ENCODE measurements at regions not wholly inside any gene's neighbourhood (a gene's known extent, or its start where the extent isn't known, plus 50 kb on each side); places are given as distances from the start of the nearest gene placed in this dataset.
"Not testable (repeated sequence)": the region's sequence is repeated elsewhere in the genome, so short reads cannot be mapped to it uniquely, and the experiment has no call there.

DNA sequence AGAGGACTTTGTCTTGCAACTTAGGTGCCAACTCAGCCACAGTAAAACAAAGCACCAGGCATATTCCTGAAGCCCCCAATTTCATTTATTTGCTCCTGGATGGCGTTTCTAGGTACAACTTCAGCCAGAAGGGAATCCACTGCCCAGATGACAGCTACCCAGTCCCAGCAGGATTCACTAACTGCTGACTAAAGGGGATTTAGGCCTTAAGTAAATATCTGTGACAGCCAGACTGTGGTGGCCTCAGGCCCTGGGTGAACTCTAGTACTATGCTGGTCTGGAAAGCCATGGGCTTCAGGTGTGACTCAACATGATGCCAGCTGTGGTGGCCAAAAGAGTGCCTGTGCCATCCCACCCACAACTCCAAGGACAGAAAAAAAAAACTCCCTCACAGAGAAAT lies 396.1 kb upstream of the CCNG1 start:
- Mint-ChIP-seq H3K27ac (no peak overlapping the region), H3K27me3 (no peaks in the 10 kb centered on the region), H3K4me3 (no peak overlapping the region), H3K9me3 (peaks cover 3 to 12% (median 4%) of the 10 kb centered on the region in 3 donors), H3K4me1 (no peaks in the 10 kb centered on the region), H3K36me3 (no peaks in the 10 kb centered on the region)

DNA sequence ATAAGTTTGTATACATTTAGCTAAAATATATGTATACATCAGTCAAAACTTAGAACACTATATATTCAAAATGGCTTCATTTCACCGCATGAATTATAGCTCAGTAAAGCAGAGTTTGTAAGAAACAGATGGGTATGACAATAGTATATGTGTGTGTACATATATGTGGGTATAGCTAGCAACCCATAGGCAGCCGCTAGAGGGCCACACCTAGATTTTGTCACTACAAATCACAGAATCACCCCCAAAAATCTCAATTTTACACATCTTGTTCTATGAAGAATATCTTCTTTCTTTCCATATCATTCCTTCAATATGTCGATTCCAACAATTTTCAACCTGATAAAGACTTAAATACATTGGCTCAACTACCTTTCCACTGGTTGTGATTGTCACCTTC lies 357.8 kb upstream of the CCNG1 start:
- H3K27me3 Mint-ChIP-seq = no peaks in the 10 kb centered on the region

DNA sequence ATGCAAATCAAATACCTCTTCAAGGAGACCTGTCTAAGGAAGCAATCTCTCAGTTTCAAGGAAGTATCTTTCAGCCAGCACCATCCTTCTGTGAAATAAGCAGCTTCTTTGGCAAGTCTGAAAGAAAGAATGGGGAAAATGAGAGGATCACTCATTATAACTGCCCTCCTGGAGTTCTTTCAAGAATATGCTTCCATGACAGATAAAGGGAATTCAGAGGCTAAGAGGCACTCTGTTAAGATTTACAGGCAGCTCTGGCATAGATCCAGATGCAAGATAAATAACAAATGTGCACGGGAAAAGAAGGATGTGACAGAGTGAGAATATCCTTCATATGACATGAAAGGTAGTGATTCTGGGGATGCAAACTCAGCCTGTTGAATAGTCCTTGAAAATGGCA lies 348.2 kb upstream of the CCNG1 start:
- H3K27ac Mint-ChIP-seq = no peak overlapping the region
- H3K36me3 Mint-ChIP-seq = no peaks in the 10 kb centered on the region
- H3K4me3 Mint-ChIP-seq = no peak overlapping the region
- no peaks in the 10 kb centered on the region for H3K27me3 Mint-ChIP-seq
- H3K9me3 Mint-ChIP-seq = peaks cover 3 to 5% (median 4%) of the 10 kb centered on the region in 3 donors
- H3K4me1 Mint-ChIP-seq = no peaks in the 10 kb centered on the region

More for the DNA sequence above, 357.8 kb upstream of the CCNG1 start:
- Mint-ChIP-seq H3K27ac (no peak overlapping the region), H3K9me3 (peaks cover 5 to 10% (median 9%) of the 10 kb centered on the region in 3 donors), H3K4me3 (no peak overlapping the region), H3K36me3 (no peaks in the 10 kb centered on the region), H3K4me1 (no peaks in the 10 kb centered on the region)

DNA sequence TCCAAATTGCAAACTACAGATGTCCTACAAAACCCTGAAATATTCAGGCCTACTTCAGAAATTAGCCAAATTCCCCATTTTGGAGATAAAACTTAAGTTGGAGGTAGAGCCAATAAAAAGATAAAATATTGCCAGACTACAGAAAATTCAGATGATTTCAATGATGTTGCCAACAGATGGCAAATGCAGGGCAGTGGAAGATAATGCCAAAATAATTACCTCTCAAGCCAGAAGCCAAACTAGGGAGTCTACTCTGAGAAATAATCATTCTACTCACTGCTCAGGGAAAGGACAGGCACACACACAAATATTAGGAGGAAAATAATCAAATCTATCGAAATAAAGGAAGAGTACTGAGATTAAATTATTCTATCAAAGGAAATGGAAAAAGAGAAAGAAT lies 347.5 kb upstream of the CCNG1 start:
- H3K27me3 Mint-ChIP-seq = no peaks in the 10 kb centered on the region
- H3K9me3 Mint-ChIP-seq = peaks cover 0 to 5% (median 0%) of the 10 kb centered on the region in 3 donors
- no peak overlapping the region for H3K27ac Mint-ChIP-seq
- H3K4me3 Mint-ChIP-seq = no peak overlapping the region
- H3K36me3 Mint-ChIP-seq = no peaks in the 10 kb centered on the region
- peaks cover 0 to 1% (median 0%) of the 10 kb centered on the region in 3 donors for H3K4me1 Mint-ChIP-seq

DNA sequence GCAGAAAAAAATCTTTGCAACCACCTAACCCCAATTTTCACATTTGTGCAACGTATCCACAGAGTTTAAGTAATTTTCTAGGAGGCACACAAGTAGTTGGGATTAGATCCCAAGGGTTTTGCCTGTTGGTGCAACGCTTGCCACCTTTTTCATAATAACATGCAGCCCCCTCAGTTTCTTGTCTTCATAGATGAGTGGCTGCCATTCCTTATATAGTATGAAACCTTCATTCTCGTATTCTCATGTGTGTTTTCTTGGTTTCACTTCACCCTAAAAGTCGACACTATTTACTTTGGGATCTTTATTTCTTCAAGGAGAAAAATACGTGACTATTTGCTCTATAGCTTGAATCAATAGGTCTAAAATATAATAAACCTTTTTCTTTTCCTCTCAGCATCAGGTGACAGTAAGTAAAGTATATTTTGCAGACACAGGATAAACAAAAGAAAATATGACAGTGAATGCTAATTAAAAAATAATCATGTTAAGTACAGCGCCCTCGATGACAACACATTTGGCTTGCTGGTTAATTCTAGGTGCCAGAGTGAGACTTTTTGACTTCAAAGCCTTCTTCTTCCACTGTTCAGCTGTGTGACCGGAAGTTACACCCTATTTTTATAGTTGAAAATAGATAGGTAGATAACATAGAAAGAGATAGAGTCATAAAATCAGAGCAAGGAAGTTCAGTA lies 342.8 kb upstream of the CCNG1 start:
- peaks cover 0 to 2% (median 0%) of the 10 kb centered on the region in 3 donors for H3K4me1 Mint-ChIP-seq
- peaks cover 0 to 4% (median 2%) of the 10 kb centered on the region in 3 donors for H3K9me3 Mint-ChIP-seq
- H3K4me3 Mint-ChIP-seq = no peak overlapping the region
- no peaks in the 10 kb centered on the region for H3K36me3 Mint-ChIP-seq
- H3K27ac Mint-ChIP-seq = no peak overlapping the region
- H3K27me3 Mint-ChIP-seq = no peaks in the 10 kb centered on the region

DNA sequence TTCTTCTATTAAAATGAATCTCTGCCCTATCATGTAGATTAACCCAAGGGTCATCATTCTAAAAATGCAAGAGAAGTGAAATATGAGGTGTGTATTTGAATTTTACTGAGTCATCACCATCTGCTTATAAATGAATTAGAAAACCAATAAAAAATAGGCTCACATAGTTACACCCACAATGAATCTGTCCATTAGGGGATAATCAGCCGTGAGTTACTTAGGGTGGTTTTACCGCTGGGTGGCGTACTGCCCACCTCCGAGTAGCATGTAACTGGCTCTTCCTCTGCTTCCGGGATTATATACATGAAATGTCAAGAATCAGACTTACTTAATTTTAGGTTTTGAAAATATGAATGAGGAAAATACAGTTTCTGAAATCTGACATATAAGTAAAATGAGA lies 332.9 kb upstream of the CCNG1 start:
- peaks cover 0 to 4% (median 2%) of the 10 kb centered on the region in 3 donors for H3K9me3 Mint-ChIP-seq
- no peak overlapping the region for H3K27ac Mint-ChIP-seq
- H3K4me1 Mint-ChIP-seq = no peaks in the 10 kb centered on the region
- no peak overlapping the region for H3K4me3 Mint-ChIP-seq
- no peaks in the 10 kb centered on the region for H3K36me3 Mint-ChIP-seq
- no peaks in the 10 kb centered on the region for H3K27me3 Mint-ChIP-seq

DNA sequence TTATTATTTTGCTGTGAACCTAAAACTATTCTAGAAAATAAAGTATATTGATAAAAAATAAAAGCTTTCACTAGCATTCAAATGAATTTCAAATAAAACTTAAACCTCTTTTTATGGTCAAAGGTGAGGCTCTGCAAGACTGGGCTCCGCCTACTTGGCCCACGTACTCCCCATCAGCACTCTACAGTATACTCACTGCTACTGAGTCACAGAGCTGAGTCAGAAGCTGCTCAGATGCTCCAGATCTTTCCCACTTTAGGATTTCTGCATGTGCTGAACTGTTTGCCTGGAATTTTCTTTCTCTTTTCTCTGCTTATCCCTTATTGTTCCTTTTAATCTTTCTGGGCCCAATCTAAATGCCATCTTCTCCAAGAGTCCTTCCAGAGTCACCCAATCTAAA lies 331.9 kb upstream of the CCNG1 start:
- Mint-ChIP-seq H3K36me3 (no peaks in the 10 kb centered on the region), H3K27me3 (no peaks in the 10 kb centered on the region), H3K9me3 (peaks cover 0 to 4% (median 2%) of the 10 kb centered on the region in 3 donors)

DNA sequence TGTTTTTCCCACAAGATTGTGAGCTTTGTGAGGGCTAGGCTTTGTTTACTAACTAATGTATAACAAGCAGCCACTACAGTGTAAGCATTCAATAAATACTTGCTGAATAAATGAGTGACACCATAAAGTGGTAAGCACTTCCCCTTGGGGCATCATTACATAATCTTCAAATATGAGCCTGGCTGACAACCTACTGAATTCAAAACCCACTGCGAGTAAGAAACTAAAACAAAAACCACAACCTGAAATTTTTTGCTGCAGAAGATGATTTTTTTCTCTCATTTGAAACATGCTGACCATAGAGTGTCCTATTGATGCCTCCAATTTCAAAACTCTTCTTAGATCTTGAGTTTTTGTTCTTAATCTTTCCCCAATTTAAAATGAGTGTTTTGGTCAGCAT lies 331.3 kb upstream of the CCNG1 start:
- Mint-ChIP-seq H3K4me1 (no peaks in the 10 kb centered on the region), H3K9me3 (no peaks in the 10 kb centered on the region), H3K4me3 (no peak overlapping the region), H3K27ac (no peak overlapping the region), H3K27me3 (no peaks in the 10 kb centered on the region), H3K36me3 (no peaks in the 10 kb centered on the region)

More for the DNA sequence above, 331.9 kb upstream of the CCNG1 start:
- H3K4me3 Mint-ChIP-seq = no peak overlapping the region
- no peak overlapping the region for H3K27ac Mint-ChIP-seq
- H3K4me1 Mint-ChIP-seq = no peaks in the 10 kb centered on the region

DNA sequence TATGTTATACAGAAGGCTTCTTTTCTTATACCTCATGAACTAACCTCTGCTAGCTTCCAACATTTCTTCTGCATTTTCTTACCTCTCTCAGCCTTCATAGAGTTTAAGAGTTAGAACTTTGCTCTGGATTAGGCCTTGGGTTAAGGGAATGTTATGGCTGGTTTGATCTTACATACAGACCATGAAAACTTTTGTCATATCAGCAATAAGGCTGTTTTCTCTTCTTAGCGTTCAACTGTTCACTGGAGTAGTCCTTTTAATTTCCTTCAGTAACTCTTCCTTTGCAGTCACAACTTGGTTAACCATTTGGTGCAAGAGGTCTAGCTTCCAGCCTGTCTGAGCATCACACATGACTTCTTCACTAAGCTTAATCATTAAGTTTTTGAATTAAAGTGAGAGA lies 329.0 kb upstream of the CCNG1 start:
- Mint-ChIP-seq H3K36me3 (no peaks in the 10 kb centered on the region), H3K27ac (no peak overlapping the region), H3K4me1 (no peaks in the 10 kb centered on the region), H3K4me3 (no peak overlapping the region), H3K27me3 (no peaks in the 10 kb centered on the region), H3K9me3 (peaks cover 0 to 4% (median 0%) of the 10 kb centered on the region in 3 donors)

DNA sequence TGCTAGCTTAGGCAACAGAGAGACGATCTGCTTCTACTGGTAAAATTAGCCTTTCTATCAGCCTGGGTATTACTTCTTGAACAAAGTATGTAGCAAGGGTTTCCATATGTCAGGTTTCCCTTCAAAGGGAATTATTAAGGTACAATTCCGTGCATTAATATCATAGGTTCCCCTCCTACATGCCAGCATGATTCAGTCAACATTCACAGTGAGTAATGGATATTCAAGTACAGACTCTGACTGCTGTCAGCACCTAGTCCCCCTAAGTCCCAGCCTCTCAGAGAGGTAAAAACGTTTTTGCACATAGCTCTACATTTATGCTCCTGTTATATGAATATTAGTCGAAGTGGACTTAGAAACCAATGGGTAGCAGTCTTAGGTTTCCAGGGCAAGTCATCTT lies 322.4 kb upstream of the CCNG1 start:
- no peaks in the 10 kb centered on the region for H3K36me3 Mint-ChIP-seq
- H3K27me3 Mint-ChIP-seq = no peaks in the 10 kb centered on the region
- H3K9me3 Mint-ChIP-seq = peaks cover 0 to 19% (median 3%) of the 10 kb centered on the region in 3 donors
- no peak overlapping the region for H3K27ac Mint-ChIP-seq
- H3K4me3 Mint-ChIP-seq = no peak overlapping the region
- no peaks in the 10 kb centered on the region for H3K4me1 Mint-ChIP-seq

DNA sequence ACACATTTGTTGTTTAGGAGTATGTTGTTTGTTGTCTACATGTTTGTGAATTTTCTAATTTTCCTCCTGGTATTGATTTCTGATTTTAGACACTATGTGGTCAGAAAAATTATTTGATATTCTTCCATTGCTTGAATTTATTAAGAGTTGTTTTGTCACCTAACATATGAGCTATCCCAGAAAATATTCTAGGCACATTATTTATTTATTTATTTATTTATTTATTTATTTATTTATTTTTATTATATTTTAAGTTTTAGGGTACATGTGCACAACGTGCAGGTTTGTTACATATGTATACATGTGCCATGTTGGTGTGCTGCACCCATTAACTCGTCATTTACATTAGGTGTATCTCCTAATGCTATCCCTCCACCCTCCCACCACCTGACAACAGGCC lies 320.8 kb upstream of the CCNG1 start:
- peaks cover 1 to 23% (median 4%) of the 10 kb centered on the region in 3 donors for H3K9me3 Mint-ChIP-seq
- H3K4me1 Mint-ChIP-seq, H3K27ac Mint-ChIP-seq, H3K27me3 Mint-ChIP-seq, H3K4me3 Mint-ChIP-seq, H3K36me3 Mint-ChIP-seq: not testable (repeated sequence)

DNA sequence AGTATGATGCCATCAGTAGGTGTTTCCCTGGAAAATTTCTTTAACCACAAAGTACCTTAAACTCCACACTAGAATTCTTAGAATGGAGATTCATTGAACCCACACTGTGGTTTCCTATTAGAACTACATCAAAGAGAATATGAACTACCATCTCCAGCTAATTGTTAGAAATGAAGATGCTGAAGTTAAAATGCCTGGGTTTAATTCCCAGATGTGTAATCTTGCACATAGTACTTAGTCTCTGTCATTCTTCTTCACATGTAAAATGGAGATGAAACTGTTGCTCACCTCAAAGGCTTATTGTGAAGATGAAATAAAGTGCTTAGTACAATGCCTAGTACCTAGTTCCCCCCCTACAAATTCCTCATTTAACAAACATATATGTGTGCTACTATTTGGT lies 303.3 kb upstream of the CCNG1 start:
- peaks cover 0 to 9% (median 4%) of the 10 kb centered on the region in 3 donors for H3K9me3 Mint-ChIP-seq
- H3K4me1 Mint-ChIP-seq = no peaks in the 10 kb centered on the region
- no peaks in the 10 kb centered on the region for H3K36me3 Mint-ChIP-seq
- H3K27me3 Mint-ChIP-seq = no peaks in the 10 kb centered on the region
- H3K27ac Mint-ChIP-seq = no peak overlapping the region
- H3K4me3 Mint-ChIP-seq = no peak overlapping the region

DNA sequence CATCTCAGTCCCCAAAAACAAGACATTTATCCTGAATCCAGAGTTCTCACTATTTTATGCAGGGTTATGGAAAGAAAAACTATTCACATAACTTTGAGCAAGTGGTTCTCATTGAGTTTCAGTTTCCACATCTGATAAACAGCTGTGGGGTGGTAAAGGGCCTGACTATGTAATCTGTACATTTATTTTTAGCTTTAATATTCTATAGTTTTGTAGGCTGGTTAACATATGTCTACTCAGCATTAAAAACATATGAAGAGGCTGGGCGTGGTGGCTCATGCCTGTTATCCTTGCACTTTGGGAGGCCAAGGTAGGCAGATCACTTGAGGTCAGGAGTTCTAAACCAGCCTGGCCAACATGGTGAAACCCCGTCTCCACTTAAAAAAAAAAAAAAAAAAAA lies 301.5 kb upstream of the CCNG1 start:
- H3K4me3 Mint-ChIP-seq = no peak overlapping the region

DNA sequence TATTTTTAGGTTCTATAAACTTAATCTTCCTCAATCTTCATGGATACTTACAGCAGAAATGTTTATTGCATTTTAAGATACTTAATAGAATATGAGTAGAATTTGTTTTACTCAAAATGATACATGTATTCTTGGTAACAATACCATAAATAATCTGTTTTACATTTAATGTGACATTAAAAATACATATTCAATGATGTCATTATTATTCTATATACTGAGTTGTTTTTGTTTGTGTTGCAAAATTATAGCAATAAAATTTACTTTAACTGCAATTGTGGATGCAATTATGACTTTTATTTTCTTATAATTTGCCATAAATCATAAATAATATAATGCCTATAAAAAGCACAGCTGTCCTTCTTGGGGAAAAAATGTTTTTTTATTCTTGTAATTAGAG lies 275.9 kb upstream of the CCNG1 start:
- H3K4me3 Mint-ChIP-seq = no peak overlapping the region
- no peaks in the 10 kb centered on the region for H3K4me1 Mint-ChIP-seq
- no peaks in the 10 kb centered on the region for H3K27me3 Mint-ChIP-seq
- peaks cover 3 to 10% (median 5%) of the 10 kb centered on the region in 3 donors for H3K9me3 Mint-ChIP-seq
- no peaks in the 10 kb centered on the region for H3K36me3 Mint-ChIP-seq
- H3K27ac Mint-ChIP-seq = no peak overlapping the region

More for the DNA sequence above, 301.5 kb upstream of the CCNG1 start:
- Mint-ChIP-seq H3K4me1 (no peaks in the 10 kb centered on the region), H3K36me3 (no peaks in the 10 kb centered on the region), H3K9me3 (peaks cover 2 to 18% (median 9%) of the 10 kb centered on the region in 3 donors), H3K27ac (no peak overlapping the region), H3K27me3 (no peaks in the 10 kb centered on the region)

DNA sequence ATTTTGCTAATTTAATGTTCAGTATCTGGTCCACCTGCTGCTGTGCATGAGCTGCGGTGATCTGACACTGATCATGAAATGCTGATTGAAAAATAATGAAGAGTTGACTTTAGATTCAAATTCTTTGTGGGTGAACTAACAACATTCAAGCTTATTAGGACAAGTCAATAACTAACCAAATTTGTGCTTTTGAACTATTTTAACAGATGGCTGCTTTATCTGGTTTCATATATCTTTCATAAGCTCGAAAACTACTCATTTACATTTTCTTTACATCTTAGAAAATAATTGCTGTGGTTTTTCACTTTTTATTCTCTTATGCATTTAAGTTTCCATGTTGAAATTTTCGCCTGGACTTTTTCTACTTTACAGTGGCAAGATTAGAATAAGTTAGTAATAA lies 274.8 kb upstream of the CCNG1 start:
- Mint-ChIP-seq H3K4me3 (no peak overlapping the region), H3K27ac (no peak overlapping the region), H3K36me3 (no peaks in the 10 kb centered on the region), H3K27me3 (no peaks in the 10 kb centered on the region), H3K9me3 (peaks cover 4 to 14% (median 8%) of the 10 kb centered on the region in 3 donors), H3K4me1 (no peaks in the 10 kb centered on the region)

DNA sequence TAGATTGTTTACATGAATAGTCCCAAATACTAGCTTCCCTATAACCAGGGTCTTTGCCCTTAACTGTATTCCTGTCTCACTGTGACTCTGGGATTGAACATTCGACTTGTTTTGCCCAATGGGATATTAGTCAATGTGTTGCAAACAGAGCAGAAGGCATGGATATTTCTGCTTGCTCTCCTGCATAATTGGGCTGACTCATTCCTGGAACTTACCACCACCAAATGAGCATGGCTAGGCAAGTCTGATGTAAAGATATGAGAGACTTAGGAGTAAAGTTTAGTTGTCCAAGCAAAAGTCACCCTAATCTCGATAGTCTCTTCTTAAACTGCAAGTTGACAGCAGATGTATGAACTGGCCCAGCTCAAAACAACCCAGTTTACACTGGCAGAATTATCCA lies 273.5 kb upstream of the CCNG1 start:
- no peak overlapping the region for H3K27ac Mint-ChIP-seq
- peaks cover 4 to 22% (median 15%) of the 10 kb centered on the region in 3 donors for H3K9me3 Mint-ChIP-seq
- no peak overlapping the region for H3K4me3 Mint-ChIP-seq
- peaks cover 3% of the 10 kb centered on the region for H3K36me3 Mint-ChIP-seq
- peaks cover 0 to 2% (median 0%) of the 10 kb centered on the region in 3 donors for H3K4me1 Mint-ChIP-seq
- no peaks in the 10 kb centered on the region for H3K27me3 Mint-ChIP-seq

Data from IgD-negative memory B cell (primary cell).